Smooth muscle cell (in vitro differentiated cells): ENCODE measurements at regions not wholly inside any gene's neighbourhood (a gene's known extent, or its start where the extent isn't known, plus 50 kb on each side); places are given as distances from the start of the nearest gene placed in this dataset.

ENCODE experiments used
- DNase-seq: peaks from one replicate; lab custom pipeline; 2025; ENCODE audit not compliant: unreplicated experiment; lab: John Stamatoyannopoulos, UW
- H2AFZ ChIP-seq: fragments of 200-600 bp; sonication (generic); 2 replicates; pipeline ENCODE4 v1.6.0; 2016; ENCODE audit warnings: antibody characterized with exemption, low read depth, mild to moderate bottlenecking
- H3F3A ChIP-seq: fragments of 200-600 bp; sonication (generic); 2 replicates; pipeline ENCODE4 v1.6.0; 2017; ENCODE audit warnings: antibody characterized with exemption, low read depth
- H3K27ac ChIP-seq: fragments of 200-600 bp; sonication (generic); 2 replicates; pipeline ENCODE4 v1.5.1; 2016; ENCODE audit warnings: low read depth, mild to moderate bottlenecking
- H3K27me3 ChIP-seq: fragments of 200-600 bp; sonication (generic); 2 replicates; pipeline ENCODE4 v1.6.1; 2016; ENCODE audit warnings: low read depth, mild to moderate bottlenecking
- H3K36me3 ChIP-seq: fragments of 200-600 bp; sonication (generic); 2 replicates; pipeline ENCODE4 v1.5.1; 2016; ENCODE audit warnings: low read depth
- H3K4me1 ChIP-seq: fragments of 200-600 bp; sonication (generic); 2 replicates; pipeline ENCODE4 v1.5.1; 2016; ENCODE audit warnings: low read depth
- H3K4me2 ChIP-seq: fragments of 200-600 bp; sonication (generic); 2 replicates; pipeline ENCODE4 v1.6.0; 2016; ENCODE audit warnings: mild to moderate bottlenecking
- H3K4me3 ChIP-seq: fragments of 200-600 bp; sonication (generic); 2 replicates; pipeline ENCODE4 v1.5.1; 2016; ENCODE audit warnings: mild to moderate bottlenecking
- H3K79me2 ChIP-seq: fragments of 200-600 bp; sonication (generic); 2 replicates; pipeline ENCODE4 v1.6.0; 2016; ENCODE audit warnings: low read depth, mild to moderate bottlenecking
- H3K9ac ChIP-seq: fragments of 200-600 bp; sonication (generic); 2 replicates; pipeline ENCODE4 v1.6.0; 2016; ENCODE audit warnings: low read depth
- H3K9me3 ChIP-seq: fragments of 200-600 bp; sonication (generic); replicated peaks from 2 replicates; pipeline ENCODE4 v1.5.1; 2016; ENCODE audit warnings: low read depth
- H4K20me1 ChIP-seq: fragments of 200-600 bp; sonication (generic); 2 replicates; pipeline ENCODE4 v1.6.0; 2016; ENCODE audit warnings: low read depth
- WGBS: methylation state at CpG from one replicate; pipeline ENCODE4 v1.1.7; 2016; ENCODE audit warnings: low lambda C conversion rate; 5-methylcytosine and 5-hydroxymethylcytosine counted together
- TF ChIP-seq, protein P1 (sequence below): fragments of 200-600 bp; sonication (generic); IDR thresholded peaks from 2 replicates; pipeline ENCODE4 v1.5.1; 2017; ENCODE audit warnings: borderline replicate concordance, mild to moderate bottlenecking, antibody characterized with exemption; ENCODE audit not compliant: insufficient read depth, poor library complexity, severe bottlenecking

DNA sequence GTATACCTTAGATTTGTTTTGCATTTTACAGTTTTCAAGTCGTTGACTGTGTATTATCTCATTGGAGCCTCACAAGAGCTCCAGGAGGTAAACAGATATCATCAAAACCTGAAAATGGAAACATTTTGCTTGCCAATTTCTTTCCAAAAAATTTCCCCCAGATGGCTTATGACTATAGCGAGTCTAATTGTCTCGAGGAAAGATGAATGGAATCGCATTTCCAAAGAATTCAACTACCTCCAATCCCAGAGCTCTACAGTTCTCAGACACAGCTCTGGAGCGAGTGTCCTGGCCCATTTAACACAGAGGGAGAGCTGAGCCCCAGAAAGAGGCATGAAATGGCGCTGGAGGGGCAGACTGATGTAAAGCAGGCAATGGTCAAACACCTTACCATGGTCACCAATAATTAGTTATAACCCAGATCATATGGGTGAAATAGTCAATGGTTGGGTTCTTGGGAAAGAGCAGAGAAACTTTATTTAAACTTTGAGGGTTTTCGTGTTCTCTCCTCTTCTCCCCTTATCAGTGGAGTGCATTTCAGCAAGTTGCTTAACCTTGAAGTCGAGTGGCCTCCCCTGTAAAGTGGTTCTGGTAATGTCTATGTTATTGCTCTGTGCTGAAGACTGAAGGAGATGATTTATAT lies 168.2 kb downstream of the ZDHHC21 start:
- no peak overlapping the region for H3K4me2 ChIP-seq
- no peaks in the 10 kb centered on the region for H3K27me3 ChIP-seq
- H3K79me2 ChIP-seq = no peaks in the 10 kb centered on the region
- H3K9ac ChIP-seq = no peak overlapping the region
- no peak overlapping the region for H3K4me3 ChIP-seq
- H3K27ac ChIP-seq = no peak overlapping the region
- H3K36me3 ChIP-seq = no peaks in the 10 kb centered on the region
- DNase-seq = no peak
- no peaks in the 10 kb centered on the region for H3K9me3 ChIP-seq
- no peaks in the 10 kb centered on the region for H3K4me1 ChIP-seq
- no peaks in the 10 kb centered on the region for H4K20me1 ChIP-seq
- WGBS = 84% methylated on average over 8 of the region's 8 CpGs
- TF ChIP-seq, protein P1, sequence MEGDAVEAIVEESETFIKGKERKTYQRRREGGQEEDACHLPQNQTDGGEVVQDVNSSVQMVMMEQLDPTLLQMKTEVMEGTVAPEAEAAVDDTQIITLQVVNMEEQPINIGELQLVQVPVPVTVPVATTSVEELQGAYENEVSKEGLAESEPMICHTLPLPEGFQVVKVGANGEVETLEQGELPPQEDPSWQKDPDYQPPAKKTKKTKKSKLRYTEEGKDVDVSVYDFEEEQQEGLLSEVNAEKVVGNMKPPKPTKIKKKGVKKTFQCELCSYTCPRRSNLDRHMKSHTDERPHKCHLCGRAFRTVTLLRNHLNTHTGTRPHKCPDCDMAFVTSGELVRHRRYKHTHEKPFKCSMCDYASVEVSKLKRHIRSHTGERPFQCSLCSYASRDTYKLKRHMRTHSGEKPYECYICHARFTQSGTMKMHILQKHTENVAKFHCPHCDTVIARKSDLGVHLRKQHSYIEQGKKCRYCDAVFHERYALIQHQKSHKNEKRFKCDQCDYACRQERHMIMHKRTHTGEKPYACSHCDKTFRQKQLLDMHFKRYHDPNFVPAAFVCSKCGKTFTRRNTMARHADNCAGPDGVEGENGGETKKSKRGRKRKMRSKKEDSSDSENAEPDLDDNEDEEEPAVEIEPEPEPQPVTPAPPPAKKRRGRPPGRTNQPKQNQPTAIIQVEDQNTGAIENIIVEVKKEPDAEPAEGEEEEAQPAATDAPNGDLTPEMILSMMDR = no peak
- no peaks in the 10 kb centered on the region for H3F3A ChIP-seq
- H2AFZ ChIP-seq = no peak overlapping the region

DNA sequence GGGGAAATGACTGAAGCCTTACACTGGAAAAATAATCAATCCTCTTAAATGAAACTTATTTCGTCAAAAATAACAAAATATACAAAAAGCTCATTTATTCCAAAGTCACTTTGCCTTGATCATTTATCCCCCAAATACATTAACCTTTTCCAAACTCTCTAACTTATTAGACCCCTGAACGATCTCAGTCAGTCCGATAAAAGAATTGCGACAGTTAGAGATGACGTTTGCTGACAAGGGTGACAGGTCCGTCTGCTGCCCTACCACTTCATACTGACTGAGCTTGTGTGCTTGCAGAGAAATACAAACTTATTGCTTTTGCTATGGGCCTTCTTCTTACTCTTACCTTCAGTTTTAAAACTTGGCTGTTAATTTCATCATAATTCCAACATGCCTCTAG lies 169.7 kb downstream of the ZDHHC21 start:
- Histone ChIP-seq H3K79me2 (no peaks in the 10 kb centered on the region), H4K20me1 (no peaks in the 10 kb centered on the region), H3K4me3 (no peak overlapping the region), H2AFZ (no peak overlapping the region), H3K27me3 (no peaks in the 10 kb centered on the region), H3K4me2 (no peak overlapping the region), H3K4me1 (no peaks in the 10 kb centered on the region), H3K36me3 (no peaks in the 10 kb centered on the region), H3K9me3 (no peaks in the 10 kb centered on the region), H3K9ac (no peak overlapping the region), H3F3A (no peaks in the 10 kb centered on the region), H3K27ac (no peak overlapping the region)
- TF ChIP-seq, protein P1 = no peak
- no peak for DNase-seq
- 95% methylated on average over 6 of the region's 6 CpGs for WGBS

DNA sequence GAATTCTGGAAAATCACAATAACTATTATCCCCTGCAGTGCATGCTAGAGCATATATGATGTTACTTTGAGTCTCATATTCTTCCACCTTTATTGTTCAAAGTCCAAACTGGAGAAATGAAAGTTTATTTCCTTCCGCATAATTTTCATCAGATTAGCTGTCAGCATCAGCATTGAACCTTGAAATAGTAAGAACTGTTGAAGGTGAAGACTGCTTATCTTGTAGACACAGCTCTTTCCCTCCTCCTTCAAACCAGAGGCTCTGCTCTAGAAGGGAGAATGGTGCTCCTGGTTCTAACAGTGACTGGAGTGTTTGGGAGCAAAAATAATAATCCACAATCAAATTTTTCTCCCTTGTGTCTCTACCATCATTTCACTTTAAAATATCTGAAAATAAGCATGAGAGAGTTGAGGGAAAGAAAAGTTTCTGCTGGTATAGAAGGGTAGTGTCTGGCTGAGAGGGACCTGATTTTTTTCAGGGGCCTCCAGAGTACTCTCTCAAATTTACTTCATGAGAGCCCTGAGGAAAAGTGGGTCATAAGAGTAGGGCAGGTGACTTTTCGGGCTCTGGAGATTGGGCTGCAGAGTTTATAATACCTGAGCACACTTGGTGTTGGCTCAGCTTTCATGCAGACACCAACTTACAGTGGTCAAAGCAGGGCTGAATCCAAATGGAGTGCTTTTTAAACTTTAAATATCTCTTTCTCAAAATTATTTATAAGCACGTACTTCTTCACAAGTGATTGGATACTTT lies 170.4 kb downstream of the ZDHHC21 start:
- DNase-seq = no peak
- Histone ChIP-seq H3K4me3 (no peak overlapping the region), H2AFZ (no peak overlapping the region), H3K9ac (no peak overlapping the region), H3K36me3 (no peaks in the 10 kb centered on the region), H3K27ac (no peak overlapping the region), H3K27me3 (no peaks in the 10 kb centered on the region), H3K79me2 (no peaks in the 10 kb centered on the region), H4K20me1 (no peaks in the 10 kb centered on the region), H3F3A (no peaks in the 10 kb centered on the region), H3K4me1 (no peaks in the 10 kb centered on the region), H3K9me3 (no peaks in the 10 kb centered on the region), H3K4me2 (no peak overlapping the region)
- 96% methylated on average over 3 of the region's 3 CpGs for WGBS
- TF ChIP-seq, protein P1 = no peak
